GM19452 (cell line): ENCODE measurements at regions not wholly inside any gene's neighbourhood (a gene's known extent, or its start where the extent isn't known, plus 50 kb on each side); places are given as distances from the start of the nearest gene placed in this dataset.
"Not testable (repeated sequence)": the region's sequence is repeated elsewhere in the genome, so short reads cannot be mapped to it uniquely, and the experiment has no call there.

ENCODE experiments used
- ATAC-seq: cut with Tn5 transposase; IDR thresholded peaks from one replicate; pipeline ENCODE4 v1.9.1; 2021; ENCODE audit not compliant: unreplicated experiment

DNA sequence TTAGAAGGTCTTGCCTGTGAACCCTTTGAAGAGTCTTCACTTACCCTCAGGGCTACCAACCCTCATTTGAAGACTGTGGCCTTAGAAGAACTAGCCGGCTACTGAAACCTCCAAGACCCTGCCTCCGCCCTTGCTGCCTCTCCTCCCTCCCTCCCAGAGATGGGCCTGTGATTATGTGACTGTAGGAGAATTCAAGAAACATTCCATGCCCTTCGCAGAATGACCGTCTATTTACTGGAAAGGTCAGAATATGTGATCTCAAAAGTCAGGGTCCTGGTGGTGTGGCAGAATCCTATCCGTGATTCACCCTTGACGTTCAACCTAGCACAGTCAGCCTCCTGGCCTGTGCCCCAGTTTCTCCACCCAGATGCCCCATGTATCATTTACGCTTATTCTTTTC lies 109.6 kb downstream of the CTNND1 start:
- ATAC-seq: no peak

DNA sequence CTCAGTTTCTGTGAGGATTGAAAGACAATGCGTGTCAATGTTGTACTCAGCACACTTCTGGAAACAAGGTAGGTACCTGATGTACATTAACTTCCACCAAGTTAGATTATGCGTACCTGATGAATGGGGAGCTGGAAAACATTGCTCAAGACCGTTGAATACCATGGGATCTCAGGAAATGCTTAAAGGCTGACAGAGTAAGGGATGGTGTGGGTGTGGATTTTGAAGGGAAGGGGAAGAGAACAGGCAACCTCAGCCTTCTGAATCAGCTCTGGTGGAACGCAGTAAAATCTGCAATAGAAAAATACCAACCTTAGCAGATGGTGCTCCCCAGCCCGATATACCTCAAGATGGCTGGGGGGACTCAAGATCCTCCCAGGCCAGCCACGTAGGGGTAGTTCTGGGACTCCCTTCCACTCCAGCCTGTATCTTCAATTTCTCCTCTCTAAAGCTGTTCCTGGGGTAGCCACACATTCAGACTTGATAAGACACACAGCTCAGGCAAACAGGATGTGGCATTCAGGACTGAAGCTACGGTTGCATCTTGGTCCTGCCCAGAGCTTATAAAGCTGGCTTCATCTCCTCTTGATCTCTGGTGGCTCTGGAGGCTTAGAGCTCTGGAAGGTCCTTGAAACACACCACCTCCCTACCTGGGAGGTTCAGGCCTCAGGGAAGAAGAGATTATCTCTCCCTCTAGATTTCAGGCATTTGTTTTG lies 111.8 kb downstream of the CTNND1 start:
- ATAC-seq: no peak

DNA sequence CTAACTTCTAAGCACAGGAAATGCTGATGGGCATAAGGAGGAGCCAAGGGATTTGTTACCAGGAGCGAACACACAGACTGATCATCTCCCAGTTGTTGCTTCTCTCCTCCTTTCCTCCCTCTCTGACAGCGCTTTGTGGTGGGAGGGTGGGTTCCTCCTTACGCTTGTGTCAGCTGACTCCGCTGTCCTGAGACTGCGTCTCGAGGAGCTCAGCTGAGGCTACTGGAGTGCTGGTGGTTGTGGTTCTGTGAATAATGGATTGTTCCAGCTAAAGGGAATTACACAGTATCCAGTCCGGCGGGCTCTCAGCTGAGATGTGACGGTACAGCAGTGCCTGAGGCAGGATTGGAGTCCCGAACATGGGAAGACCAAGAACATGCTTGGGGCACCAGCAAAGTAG lies 113.4 kb downstream of the CTNND1 start:
- no peak for ATAC-seq

DNA sequence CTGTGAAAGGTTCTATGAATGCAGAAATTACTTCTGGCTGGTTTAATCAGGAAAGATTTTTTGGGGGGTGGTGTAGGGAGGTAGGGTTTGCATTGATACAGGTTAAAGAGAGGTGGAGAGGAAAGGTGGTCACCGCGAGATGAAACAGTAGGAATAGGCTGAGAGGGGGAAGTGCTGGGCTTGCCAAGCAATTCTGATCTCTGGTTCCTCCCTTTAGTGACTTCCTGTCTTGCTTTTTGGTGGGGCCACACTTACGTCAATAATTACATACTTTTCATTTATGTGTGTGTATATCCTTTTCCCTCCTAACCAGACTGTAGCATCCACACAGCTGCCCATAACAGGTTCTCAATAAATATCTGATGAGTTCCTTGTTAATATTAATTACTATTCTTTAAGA lies 120.0 kb downstream of the CTNND1 start:
- no peak for ATAC-seq

- ATAC-seq: no peak
These were observed 122.0 kb downstream of the CTNND1 start for GRCh38 chr11:57883630-57884029.

DNA sequence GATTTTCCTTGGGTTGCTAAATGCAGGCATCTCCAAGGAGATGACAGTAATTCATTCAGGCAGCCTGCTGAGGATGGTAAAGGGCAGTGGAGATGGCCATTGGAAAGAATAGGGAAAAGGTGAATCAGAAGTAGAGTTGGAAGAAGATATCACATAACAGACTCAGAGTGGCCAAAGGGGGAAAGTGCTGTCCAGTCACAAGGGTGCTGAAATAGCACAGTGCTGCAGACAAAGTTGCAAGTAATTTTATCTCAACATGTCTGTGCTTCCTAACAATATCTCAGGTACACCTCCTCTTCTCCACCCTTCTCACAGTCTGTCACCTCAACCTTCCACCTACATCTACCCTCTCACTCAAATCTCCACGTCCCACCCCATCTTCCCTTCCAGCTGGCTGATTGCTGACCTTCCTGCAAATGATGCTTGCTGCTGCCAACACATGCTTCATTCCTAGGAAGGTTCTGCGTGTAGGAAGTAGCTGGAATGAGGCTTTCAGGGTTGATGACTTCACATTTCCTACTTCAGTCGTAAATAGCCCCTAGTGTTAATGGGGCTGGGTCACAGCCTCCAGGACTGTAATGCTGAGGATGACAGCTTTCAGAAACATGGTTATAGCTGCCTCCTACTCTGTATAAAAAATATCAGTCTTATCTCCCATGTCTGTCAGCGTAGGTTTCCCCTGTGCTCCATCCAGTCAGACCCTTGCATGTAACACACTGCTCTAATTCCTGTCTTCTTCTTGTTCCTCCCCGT lies 123.9 kb downstream of the CTNND1 start:
- ATAC-seq: no peak

- no peak for ATAC-seq
These were observed 126.8 kb downstream of the CTNND1 start for GRCh38 chr11:57888386-57888785.

DNA sequence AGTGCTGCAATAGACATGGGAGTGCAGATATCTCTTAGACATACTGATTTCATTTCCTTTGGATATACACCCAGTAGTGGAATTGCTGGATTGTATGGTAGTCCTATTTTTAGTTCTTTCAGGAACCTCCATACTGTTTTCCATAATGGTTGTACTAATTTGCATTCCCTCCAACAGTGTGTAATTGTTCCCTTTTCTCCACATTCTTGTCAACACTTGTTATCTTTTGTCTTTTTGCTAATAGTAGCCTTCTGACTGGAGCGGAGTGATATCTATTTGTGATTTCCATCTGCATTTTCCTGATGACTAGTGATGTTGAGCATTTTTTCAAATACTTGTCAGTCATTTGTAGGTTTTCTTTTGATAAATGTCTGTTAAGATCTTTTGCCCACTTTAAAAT lies 128.9 kb downstream of the CTNND1 start:
- no peak for ATAC-seq

GRCh38 chr11:57893200-57893599 lies 130.5 kb upstream of the OR9Q1 start:
- ATAC-seq: not testable (repeated sequence)

DNA sequence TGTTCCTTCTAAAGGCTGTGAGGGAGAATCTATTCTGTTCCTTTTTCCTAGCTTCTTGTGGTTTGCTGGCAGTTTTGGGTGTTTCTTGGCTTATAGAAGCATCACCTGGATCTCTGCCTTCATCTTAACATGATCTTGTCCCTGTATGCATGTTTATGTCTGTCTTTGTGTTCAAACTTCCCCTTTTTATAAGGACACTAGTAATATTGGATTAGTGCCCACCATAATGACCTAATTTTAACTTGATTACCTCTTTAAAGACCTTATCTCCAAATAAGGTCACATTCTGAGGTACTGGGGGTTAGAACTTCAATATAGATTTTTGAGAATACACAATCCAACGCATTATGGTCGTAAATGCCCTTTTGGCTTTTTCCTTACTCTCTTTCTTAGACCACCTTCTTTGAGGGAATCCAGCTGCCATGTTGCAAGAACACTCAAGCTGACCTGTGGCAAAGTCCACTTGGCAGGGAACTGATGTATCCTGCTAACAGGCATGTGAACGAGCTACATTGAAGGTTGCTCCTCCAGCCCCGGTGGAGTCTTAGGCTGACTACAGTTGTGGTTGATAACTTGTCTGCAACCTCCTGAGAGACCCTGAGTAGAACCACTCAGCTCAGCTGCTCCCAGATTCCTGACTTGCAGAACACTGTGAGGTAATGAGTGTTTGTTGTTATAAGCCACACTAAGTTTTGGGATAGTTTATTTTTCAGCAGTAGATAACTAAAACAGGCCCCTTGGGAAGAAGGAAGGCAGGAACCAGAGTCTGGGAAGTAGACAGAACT lies 127.1 kb upstream of the OR9Q1 start:
- no peak for ATAC-seq

DNA sequence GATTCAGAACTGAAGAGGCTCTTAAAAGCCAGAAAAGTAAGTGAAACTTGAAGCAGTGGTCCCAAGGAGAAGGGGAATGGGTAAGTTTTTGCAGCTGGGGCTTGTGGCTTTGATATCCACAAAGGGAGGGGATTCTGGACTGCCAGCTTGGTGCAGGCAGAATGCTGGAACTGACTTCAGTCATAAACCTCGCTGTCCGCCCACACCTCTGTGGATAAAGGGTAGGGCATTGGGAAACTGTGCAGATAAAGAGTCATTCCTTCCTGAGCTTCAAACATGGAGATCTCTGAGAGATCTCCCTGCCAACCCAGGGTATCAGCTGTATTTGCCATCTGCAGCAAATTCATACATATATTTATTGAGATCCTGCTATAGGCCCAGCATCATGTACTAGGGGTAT lies 124.3 kb upstream of the OR9Q1 start:
- ATAC-seq: no peak

DNA sequence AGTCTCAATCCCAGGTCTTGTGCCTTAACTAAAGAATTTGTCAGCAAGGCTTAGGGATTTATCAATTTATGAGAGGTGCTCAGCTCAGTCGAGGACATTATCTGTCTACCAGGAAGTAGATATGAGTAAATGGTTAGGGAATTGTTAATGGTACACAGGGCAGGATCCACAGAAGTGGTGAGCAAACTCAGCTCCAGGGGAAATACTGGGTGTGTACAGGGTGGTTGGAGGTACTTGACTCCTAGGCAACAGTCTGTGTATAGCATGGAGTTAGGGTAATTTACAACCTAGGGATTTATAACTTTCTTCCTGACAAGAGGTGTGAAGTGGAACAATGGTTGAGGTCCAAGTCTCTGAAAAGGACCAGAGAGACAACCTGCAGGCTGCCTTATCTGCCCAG lies 123.4 kb upstream of the OR9Q1 start:
- no peak for ATAC-seq

DNA sequence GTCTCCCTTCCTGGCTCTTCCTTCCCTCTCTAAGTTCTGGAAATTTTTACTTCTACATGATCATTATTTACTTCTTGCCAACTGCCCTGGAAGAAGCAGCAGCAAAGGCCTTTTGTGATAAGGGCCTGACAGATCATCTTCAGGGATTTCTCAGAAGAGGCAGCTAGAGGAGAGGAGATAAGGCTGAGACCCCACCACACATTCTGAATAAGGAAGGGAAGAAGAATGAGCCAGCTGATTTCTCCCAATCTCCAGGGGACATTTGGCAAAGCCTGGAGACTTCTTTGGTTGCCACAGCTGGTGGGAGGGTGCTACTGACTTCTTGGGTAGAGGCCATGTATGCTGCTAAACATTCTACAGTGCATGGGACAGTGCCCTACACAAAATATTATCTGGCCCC lies 122.4 kb upstream of the OR9Q1 start:
- ATAC-seq: no peak

DNA sequence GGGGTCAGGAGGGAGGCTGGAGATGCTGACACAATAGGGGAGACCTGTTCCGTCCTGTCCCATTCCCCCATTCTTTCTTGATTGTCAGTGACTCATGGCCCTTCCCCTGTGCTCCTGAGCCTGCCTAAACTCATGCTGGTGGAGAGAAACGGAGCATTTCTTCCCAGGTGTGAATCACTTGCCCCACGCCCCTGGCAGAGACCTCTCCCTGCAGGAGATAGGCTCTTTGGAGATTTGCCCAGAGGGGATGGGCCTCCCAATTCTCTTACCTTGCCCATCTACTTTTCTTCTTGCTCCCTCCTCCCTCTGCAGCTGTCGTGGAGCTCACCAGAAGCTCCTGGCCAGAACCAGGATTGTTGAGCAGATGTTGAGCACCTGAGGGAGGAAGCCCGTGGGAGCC lies 121.9 kb upstream of the OR9Q1 start:
- ATAC-seq: no peak

DNA sequence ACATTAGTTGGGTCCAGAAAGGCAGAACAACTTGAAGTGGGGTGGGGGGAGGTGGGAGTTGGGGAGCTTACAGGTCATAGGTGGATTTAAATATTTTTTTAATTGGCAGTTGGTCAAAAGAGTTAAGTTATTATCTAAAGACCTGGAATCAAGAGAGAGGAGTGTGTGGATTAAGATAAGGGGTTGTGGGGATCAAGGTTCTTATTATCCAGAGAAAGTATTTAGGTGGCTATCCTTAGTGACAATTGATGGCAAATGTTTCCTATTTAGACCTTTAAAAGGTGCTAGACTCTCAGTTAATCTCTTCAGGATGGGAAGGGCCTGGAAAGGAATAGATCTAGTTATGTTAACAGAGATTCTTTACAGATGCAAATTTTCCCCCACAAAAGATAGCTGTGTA lies 120.7 kb upstream of the OR9Q1 start:
- no peak for ATAC-seq

DNA sequence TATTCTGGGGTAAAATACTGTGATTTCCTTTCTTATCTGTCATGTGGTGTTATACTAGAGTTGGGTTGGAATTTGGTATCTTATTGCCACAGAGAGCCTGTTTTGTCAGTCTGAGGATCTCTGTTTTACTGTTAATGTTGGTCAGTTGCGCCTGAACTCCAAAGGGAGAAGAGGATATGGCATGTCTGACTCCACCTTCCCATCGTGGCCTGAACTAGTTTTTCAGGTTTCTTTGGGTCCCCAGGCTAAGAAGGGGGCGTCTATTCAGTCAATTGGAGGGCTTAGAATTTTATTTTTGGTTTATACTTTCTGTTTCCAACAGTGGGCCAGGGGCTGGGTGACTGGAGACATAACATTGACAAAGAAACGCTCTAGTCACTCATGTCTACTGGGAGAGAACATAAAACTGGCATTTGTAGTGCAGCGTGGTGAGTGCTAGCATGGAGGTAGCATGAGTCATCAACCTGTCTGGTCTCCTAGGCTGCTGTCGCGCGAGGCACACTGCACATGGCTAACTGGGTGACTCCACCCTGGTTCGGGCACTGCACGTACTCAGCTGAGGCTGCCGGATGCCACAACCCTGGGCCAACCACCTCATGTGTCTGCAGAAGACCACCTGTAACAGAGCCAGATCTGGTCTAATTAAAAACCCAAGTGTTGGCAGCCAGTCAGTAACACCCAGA lies 120.1 kb upstream of the OR9Q1 start:
- ATAC-seq: peak; percentile 51

GRCh38 chr11:57904376-57904775 lies 119.3 kb upstream of the OR9Q1 start:
- no peak for ATAC-seq

GRCh38 chr11:57905439-57905838 lies 118.2 kb upstream of the OR9Q1 start:
- ATAC-seq: no peak

DNA sequence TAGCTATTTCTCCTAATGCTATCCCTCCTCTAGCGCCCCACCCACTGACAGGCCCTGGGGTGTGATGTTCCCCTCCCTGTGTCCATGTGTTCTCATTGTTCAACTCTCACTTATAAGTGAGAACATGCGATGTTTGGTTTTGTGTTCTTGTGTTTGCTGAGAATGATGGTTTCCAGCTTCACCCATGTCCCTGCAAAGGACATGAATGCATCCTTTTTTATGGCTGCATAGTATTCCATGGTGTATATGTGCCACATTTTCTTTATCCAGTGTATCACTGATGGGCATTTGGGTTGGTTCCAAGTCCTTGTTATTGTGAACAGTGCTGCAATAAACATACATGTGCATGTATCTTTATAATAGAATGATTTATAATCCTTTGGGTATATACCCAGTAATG lies 115.3 kb upstream of the OR9Q1 start:
- ATAC-seq: not testable (repeated sequence)

- ATAC-seq: not testable (repeated sequence)
These were observed 112.2 kb upstream of the OR9Q1 start for GRCh38 chr11:57911522-57911921.
